Chondrocyte (in vitro differentiated cells): ENCODE measurements at regions not wholly inside any gene's neighbourhood (a gene's known extent, or its start where the extent isn't known, plus 50 kb on each side); places are given as distances from the start of the nearest gene placed in this dataset.

Experiments used
- DNase-seq: peaks from one replicate; pipeline ENCODE4 v3.0.0; 2021; ENCODE audit warnings: mixed read lengths, low spot score
- H3K27ac Mint-ChIP-seq: one replicate; pipeline ENCODE4 v1.8.0; 2021; ENCODE audit warnings: mild to moderate bottlenecking, moderate library complexity, mixed read lengths; ENCODE audit not compliant: unreplicated experiment
- H3K27me3 Mint-ChIP-seq: 2 replicates; pipeline ENCODE4 v1.8.0; 2021; ENCODE audit warnings: low read depth, mixed read lengths
- H3K36me3 Mint-ChIP-seq: 2 replicates; pipeline ENCODE4 v1.8.0; 2021; ENCODE audit warnings: low read depth, mixed read lengths
- H3K4me1 Mint-ChIP-seq: 2 replicates; pipeline ENCODE4 v1.8.0; 2021; ENCODE audit warnings: low read depth, mild to moderate bottlenecking, mixed read lengths
- H3K4me3 Mint-ChIP-seq: one replicate; pipeline ENCODE4 v1.8.0; 2021; ENCODE audit warnings: mild to moderate bottlenecking, moderate library complexity, mixed read lengths; ENCODE audit not compliant: unreplicated experiment
- H3K9me3 Mint-ChIP-seq: 2 replicates; pipeline ENCODE4 v1.8.0; 2021; ENCODE audit warnings: low read depth, mixed read lengths
- CTCF ChIP-seq: fragments of 200-600 bp; sonication (generic); IDR thresholded peaks from 2 replicates; pipeline ENCODE4 v1.5.0; 2021; ENCODE audit warnings: antibody characterized with exemption, mild to moderate bottlenecking, moderate library complexity

GRCh38 chr10:111357859-111358258 is 281.0 kb downstream of the ADRA2A start:
- Mint-ChIP-seq H3K36me3 (no peaks in the 10 kb centered on the region), H3K4me1 (no peaks in the 10 kb centered on the region), H3K27ac (no peak overlapping the region), H3K4me3 (no peak overlapping the region), H3K27me3 (peaks cover 20% of the 10 kb centered on the region), H3K9me3 (no peaks in the 10 kb centered on the region)
- no peak for DNase-seq
- TF ChIP-seq CTCF, result no peak

GRCh38 chr10:111360260-111360925 is 283.6 kb downstream of the ADRA2A start:
- Mint-ChIP-seq H3K4me1 (no peaks in the 10 kb centered on the region), H3K4me3 (no peak overlapping the region), H3K27ac (no peak overlapping the region), H3K9me3 (no peaks in the 10 kb centered on the region), H3K27me3 (peaks cover 20% of the 10 kb centered on the region), H3K36me3 (no peaks in the 10 kb centered on the region)
- DNase-seq, result no peak
- peak; percentile 55 for TF ChIP-seq CTCF

- Mint-ChIP-seq H3K4me1 (peaks cover 6% of the 10 kb centered on the region), H3K4me3 (no peak overlapping the region), H3K9me3 (no peaks in the 10 kb centered on the region), H3K27me3 (peaks cover 5% of the 10 kb centered on the region), H3K36me3 (no peaks in the 10 kb centered on the region), H3K27ac (no peak overlapping the region)
- no peak for TF ChIP-seq CTCF
- DNase-seq, result no peak
Measured at GRCh38 chr10:111367531-111367930, 290.7 kb downstream of the ADRA2A start.

- Mint-ChIP-seq H3K27ac (no peak overlapping the region), H3K4me3 (no peak overlapping the region), H3K27me3 (peaks cover 1% of the 10 kb centered on the region), H3K9me3 (no peaks in the 10 kb centered on the region), H3K4me1 (peaks cover 6% of the 10 kb centered on the region), H3K36me3 (no peaks in the 10 kb centered on the region)
- DNase-seq, result no peak
- no peak for TF ChIP-seq CTCF
Measured at GRCh38 chr10:111370101-111370500, 293.3 kb downstream of the ADRA2A start.

GRCh38 chr10:111373696-111374095 is 296.9 kb downstream of the ADRA2A start:
- Mint-ChIP-seq H3K27ac (no peak overlapping the region), H3K4me1 (peaks cover 6% of the 10 kb centered on the region), H3K36me3 (no peaks in the 10 kb centered on the region), H3K4me3 (no peak overlapping the region), H3K27me3 (peaks cover 4% of the 10 kb centered on the region), H3K9me3 (no peaks in the 10 kb centered on the region)
- TF ChIP-seq CTCF, result no peak
- no peak for DNase-seq
